ENCODE measurements at regions not wholly inside any gene's neighbourhood (a gene's known extent, or its start where the extent isn't known, plus 50 kb on each side); places are given as distances from the start of the nearest gene placed in this dataset.

- no peak for ATAC-seq (ENCODE audit: low read depth)
- no peaks in the 10 kb centered on the region for H3K36me3 Mint-ChIP-seq
- H3K27ac Mint-ChIP-seq: no peak overlapping the region
- H3K27me3 Mint-ChIP-seq: no peaks in the 10 kb centered on the region
- no peak overlapping the region for H3K4me3 Mint-ChIP-seq
- no peaks in the 10 kb centered on the region for H3K9me3 Mint-ChIP-seq
- H3K4me1 Mint-ChIP-seq: no peaks in the 10 kb centered on the region
- DNase-seq (ENCODE audit: low spot score in 2 of 2): no peak
Measured at GRCh38 chr7:115097175-115097671, 175.3 kb downstream of the MDFIC start.

- DNase-seq (ENCODE audit: low spot score in 2 of 2): no peak
- no peaks in the 10 kb centered on the region for H3K4me1 Mint-ChIP-seq
- no peak overlapping the region for H3K27ac Mint-ChIP-seq
- no peak overlapping the region for H3K4me3 Mint-ChIP-seq
- H3K9me3 Mint-ChIP-seq: no peaks in the 10 kb centered on the region
- ATAC-seq (ENCODE audit: low read depth): no peak
- H3K36me3 Mint-ChIP-seq: no peaks in the 10 kb centered on the region
- no peaks in the 10 kb centered on the region for H3K27me3 Mint-ChIP-seq
Measured at GRCh38 chr7:115096262-115096661, 174.4 kb downstream of the MDFIC start.

DNA sequence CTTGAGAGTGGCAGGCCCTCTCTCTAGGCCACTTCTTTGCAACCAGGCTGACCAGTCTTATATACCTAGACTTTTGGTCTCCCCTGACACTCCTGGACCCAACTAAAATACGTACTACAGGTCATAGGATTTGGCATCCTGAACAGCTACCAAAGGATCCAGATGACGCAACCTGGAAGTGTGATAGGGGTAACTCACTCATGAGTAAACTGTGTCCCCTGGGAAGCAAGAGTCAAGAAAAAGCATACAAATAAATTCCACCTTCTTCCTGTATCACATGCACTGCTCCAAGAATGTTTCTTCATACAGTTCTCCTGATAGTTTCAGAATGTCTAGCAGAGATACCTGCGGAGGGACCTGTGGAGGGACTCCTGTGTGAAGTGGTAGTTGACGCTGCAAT lies 172.3 kb downstream of the MDFIC start:
- Mint-ChIP-seq H3K4me1 (no peaks in the 10 kb centered on the region), H3K9me3 (no peaks in the 10 kb centered on the region), H3K27me3 (no peaks in the 10 kb centered on the region), H3K36me3 (no peaks in the 10 kb centered on the region), H3K27ac (no peak overlapping the region), H3K4me3 (no peak overlapping the region)
- ATAC-seq (ENCODE audit: low read depth) (no peak), DNase-seq (ENCODE audit: low spot score in 2 of 2) (no peak)

DNA sequence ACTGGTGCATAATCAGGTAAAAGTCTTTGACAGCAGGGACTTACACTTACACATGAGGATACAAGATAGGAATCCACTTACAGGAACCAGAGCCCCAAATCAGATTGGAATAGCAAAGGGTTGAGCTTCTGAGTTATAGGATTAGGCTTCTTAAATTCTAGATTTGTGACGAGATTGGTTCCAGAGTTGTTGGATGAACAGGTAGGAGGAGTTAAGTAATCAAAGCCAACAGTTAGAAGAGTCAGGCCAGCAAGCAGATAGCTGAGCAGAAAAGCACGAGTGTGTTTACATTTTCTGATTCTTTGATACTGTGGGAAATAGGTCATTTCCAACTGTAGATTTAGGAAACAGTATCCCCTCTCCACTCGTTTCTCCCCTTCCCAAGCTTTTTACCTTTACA lies 167.0 kb downstream of the MDFIC start:
- Mint-ChIP-seq H3K36me3 (no peaks in the 10 kb centered on the region), H3K9me3 (no peaks in the 10 kb centered on the region), H3K27ac (no peak overlapping the region), H3K27me3 (no peaks in the 10 kb centered on the region), H3K4me1 (no peaks in the 10 kb centered on the region), H3K4me3 (no peak overlapping the region)
- ATAC-seq (ENCODE audit: low read depth) (no peak), DNase-seq (ENCODE audit: low spot score in 2 of 2) (no peak)

DNA sequence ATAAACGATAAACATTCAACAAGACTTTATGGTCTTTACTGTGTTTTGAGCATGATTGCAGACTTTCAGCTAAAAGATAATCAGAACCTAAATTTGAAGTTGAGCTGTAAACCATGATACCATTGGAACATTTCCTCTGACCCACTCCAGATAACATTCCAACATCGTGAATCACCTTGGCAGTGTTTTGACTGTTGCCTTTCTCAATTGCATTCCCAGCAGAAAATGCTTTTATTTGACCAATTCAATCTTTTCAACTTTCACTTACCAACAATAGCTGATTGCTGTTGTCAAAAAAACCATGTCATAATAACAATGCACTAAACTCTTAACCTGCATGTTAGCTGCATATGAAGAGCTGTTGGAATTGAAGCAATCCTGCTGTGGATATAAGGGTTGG lies 165.5 kb downstream of the MDFIC start:
- H3K27ac Mint-ChIP-seq: no peak overlapping the region
- DNase-seq (ENCODE audit: low spot score in 2 of 2): no peak
- no peaks in the 10 kb centered on the region for H3K27me3 Mint-ChIP-seq
- H3K9me3 Mint-ChIP-seq: no peaks in the 10 kb centered on the region
- H3K4me1 Mint-ChIP-seq: no peaks in the 10 kb centered on the region
- no peak overlapping the region for H3K4me3 Mint-ChIP-seq
- no peak for ATAC-seq (ENCODE audit: low read depth)
- no peaks in the 10 kb centered on the region for H3K36me3 Mint-ChIP-seq

DNA sequence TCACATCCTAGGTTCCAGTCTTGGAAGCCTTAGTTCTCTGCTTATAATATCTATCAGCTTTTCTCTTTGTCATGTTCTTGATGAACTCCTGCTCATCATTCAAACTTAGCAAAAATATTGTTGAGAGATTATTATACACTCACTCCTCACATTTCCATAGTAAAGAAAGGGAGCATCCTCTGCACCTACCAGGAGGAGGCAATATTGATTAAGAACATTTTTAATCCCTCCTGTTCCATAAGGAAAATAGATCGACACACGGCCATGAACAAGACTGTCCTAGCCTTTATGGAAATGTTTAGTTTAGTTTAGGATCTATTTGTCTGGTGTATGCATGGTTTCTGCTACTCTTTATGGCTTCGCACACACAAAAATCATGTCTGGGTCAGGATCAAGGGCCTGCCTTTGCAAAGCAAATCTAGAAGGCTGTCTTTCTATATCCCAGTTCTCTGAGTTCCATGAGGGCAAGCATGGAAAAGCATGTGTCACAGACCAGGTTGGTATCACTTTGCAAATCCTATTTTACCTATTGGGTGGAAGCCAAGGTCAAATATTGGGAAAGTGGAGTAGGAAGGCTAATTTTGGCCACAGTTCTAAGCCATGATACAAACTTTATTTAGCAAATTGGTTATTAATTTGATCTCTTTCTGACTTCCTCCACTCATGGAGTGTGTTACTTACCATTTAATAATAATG lies 164.4 kb downstream of the MDFIC start:
- ATAC-seq (ENCODE audit: low read depth): no peak
- Mint-ChIP-seq H3K9me3 (no peaks in the 10 kb centered on the region), H3K4me3 (no peak overlapping the region), H3K36me3 (no peaks in the 10 kb centered on the region), H3K27me3 (no peaks in the 10 kb centered on the region), H3K4me1 (no peaks in the 10 kb centered on the region), H3K27ac (no peak overlapping the region)
- no peak for DNase-seq (ENCODE audit: low spot score in 2 of 2)

GRCh38 chr7:115085421-115085820 lies 163.5 kb downstream of the MDFIC start:
- no peaks in the 10 kb centered on the region for H3K27me3 Mint-ChIP-seq

GRCh38 chr7:115083935-115084334 lies 162.0 kb downstream of the MDFIC start:
- ATAC-seq (ENCODE audit: low read depth) (no peak), DNase-seq (ENCODE audit: low spot score in 2 of 2) (no peak)
- Mint-ChIP-seq H3K27ac (no peak overlapping the region), H3K27me3 (no peaks in the 10 kb centered on the region), H3K4me3 (no peak overlapping the region), H3K4me1 (no peaks in the 10 kb centered on the region), H3K36me3 (no peaks in the 10 kb centered on the region), H3K9me3 (no peaks in the 10 kb centered on the region)

More at GRCh38 chr7:115085421-115085820, 163.5 kb downstream of the MDFIC start:
- no peak for ATAC-seq (ENCODE audit: low read depth)
- Mint-ChIP-seq H3K36me3 (no peaks in the 10 kb centered on the region), H3K4me3 (no peak overlapping the region), H3K27ac (no peak overlapping the region), H3K4me1 (no peaks in the 10 kb centered on the region), H3K9me3 (no peaks in the 10 kb centered on the region)
- DNase-seq (ENCODE audit: low spot score in 2 of 2): no peak

GRCh38 chr7:115081772-115082171 lies 159.9 kb downstream of the MDFIC start:
- H3K27me3 Mint-ChIP-seq: no peaks in the 10 kb centered on the region
- DNase-seq (ENCODE audit: low spot score in 2 of 2) (no peak), ATAC-seq (ENCODE audit: low read depth) (no peak)
- H3K4me3 Mint-ChIP-seq: no peak overlapping the region
- no peaks in the 10 kb centered on the region for H3K36me3 Mint-ChIP-seq
- H3K9me3 Mint-ChIP-seq: no peaks in the 10 kb centered on the region
- no peak overlapping the region for H3K27ac Mint-ChIP-seq
- H3K4me1 Mint-ChIP-seq: peaks cover 3% of the 10 kb centered on the region

GRCh38 chr7:115078851-115079250 lies 157.0 kb downstream of the MDFIC start:
- H3K4me1 Mint-ChIP-seq: peaks cover 3% of the 10 kb centered on the region
- DNase-seq (ENCODE audit: low spot score in 2 of 2) (no peak), ATAC-seq (ENCODE audit: low read depth) (no peak)
- no peaks in the 10 kb centered on the region for H3K27me3 Mint-ChIP-seq
- H3K36me3 Mint-ChIP-seq: no peaks in the 10 kb centered on the region
- peaks cover 1% of the 10 kb centered on the region for H3K9me3 Mint-ChIP-seq
- no peak overlapping the region for H3K27ac Mint-ChIP-seq
- H3K4me3 Mint-ChIP-seq: no peak overlapping the region

DNA sequence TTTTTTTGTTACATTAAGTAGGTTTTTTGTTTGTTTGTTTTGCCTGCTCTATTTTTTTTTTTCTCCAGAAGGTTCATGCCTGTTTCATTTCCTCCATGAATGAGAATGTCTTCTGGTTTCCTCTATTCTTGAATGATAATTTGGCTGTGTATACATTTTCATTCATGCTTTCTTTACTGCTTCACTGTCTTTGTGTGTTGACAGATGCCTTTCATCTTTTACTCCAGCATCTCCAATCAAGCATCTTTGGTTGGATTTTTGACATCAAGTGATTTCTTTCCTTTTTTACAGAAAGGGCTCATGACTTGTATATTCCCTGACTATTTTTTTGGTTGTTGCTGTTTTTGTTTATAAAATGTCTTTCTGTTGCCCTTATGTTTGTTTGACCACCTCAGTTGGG lies 156.5 kb downstream of the MDFIC start:
- ATAC-seq (ENCODE audit: low read depth): no peak
- no peak overlapping the region for H3K4me3 Mint-ChIP-seq
- no peak for DNase-seq (ENCODE audit: low spot score in 2 of 2)
- no peaks in the 10 kb centered on the region for H3K27me3 Mint-ChIP-seq
- H3K27ac Mint-ChIP-seq: no peak overlapping the region
- H3K4me1 Mint-ChIP-seq: peaks cover 3% of the 10 kb centered on the region
- H3K9me3 Mint-ChIP-seq: peaks cover 1% of the 10 kb centered on the region
- no peaks in the 10 kb centered on the region for H3K36me3 Mint-ChIP-seq

DNA sequence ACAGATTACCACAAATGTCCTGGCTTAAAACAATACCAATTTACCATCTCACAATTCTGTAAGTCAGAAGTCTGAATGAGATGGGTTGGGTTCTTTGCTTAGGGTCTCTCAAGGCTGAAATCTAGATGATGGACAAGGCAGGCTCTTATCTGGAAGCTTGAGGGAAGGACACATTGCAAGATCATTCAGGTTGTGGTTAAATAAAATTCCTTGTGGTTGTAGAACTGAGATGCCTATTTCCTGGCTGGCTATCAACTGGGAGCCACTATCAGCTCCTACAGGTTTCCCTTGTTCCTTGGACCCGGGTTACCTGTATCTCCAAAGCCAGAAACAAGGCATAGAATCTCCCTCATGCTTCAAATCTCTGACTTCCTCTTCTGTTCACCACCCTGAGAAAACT lies 148.4 kb downstream of the MDFIC start:
- ATAC-seq (ENCODE audit: low read depth): no peak

More for the DNA sequence above, 148.4 kb downstream of the MDFIC start:
- no peak overlapping the region for H3K4me3 Mint-ChIP-seq
- H3K9me3 Mint-ChIP-seq: no peaks in the 10 kb centered on the region
- no peak overlapping the region for H3K27ac Mint-ChIP-seq
- peaks cover 5% of the 10 kb centered on the region for H3K4me1 Mint-ChIP-seq
- DNase-seq (ENCODE audit: low spot score in 2 of 2): no peak
- H3K36me3 Mint-ChIP-seq: no peaks in the 10 kb centered on the region
- no peaks in the 10 kb centered on the region for H3K27me3 Mint-ChIP-seq

Measured in memory B cell (primary cell).